ENCODE measurements at regions not wholly inside any gene's neighbourhood (a gene's known extent, or its start where the extent isn't known, plus 50 kb on each side); places are given as distances from the start of the nearest gene placed in this dataset.
A peak's percentile ranks its signal among the peaks of the same experiment; 100 is the strongest.

GRCh38 chr12:66066137-66066928, 64.2 kb downstream of the LLPH start (continued):
- no peak for TF ChIP-seq ZBTB11 (tag by site-specific recombination; conservative IDR thresholded peaks at IDR 0.05; ENCODE audit: low read depth)
- TF ChIP-seq ZNF488 (tag by site-specific recombination; IDR thresholded peaks at IDR 0.05): no peak
- TF ChIP-seq ZNF19 (tag by site-specific recombination; IDR thresholded peaks at IDR 0.05; ENCODE audit: low read depth): no peak
- peak; percentile 63 for TF ChIP-seq ZEB2 (tag by site-specific recombination; IDR thresholded peaks at IDR 0.05)
- TF ChIP-seq ZNF658 (tag by site-specific recombination; IDR thresholded peaks at IDR 0.05): no peak
- no peak for TF ChIP-seq ZSCAN18 (tag by site-specific recombination; IDR thresholded peaks at IDR 0.05)
- TF ChIP-seq WT1 (tag by site-specific recombination; IDR thresholded peaks at IDR 0.05): peak; percentile 96
- TF ChIP-seq ZBTB48 (tag by site-specific recombination; IDR thresholded peaks at IDR 0.05): peak; percentile 67; the same call in 1 of the 2 replicates
- TF ChIP-seq REPIN1 (tag by site-specific recombination; IDR thresholded peaks at IDR 0.05; ENCODE audit: low read depth): no peak
- TF ChIP-seq TRIM28 (IDR thresholded peaks at IDR 0.05; ENCODE audit: borderline replicate concordance, low read length): 0 out of 2 replicates have a peak, but pooled peaks have one; percentile 79
- peak; percentile 83 for TF ChIP-seq ZXDB (tag by site-specific recombination; IDR thresholded peaks at IDR 0.05)
- TF ChIP-seq ZNF747 (tag by site-specific recombination; IDR thresholded peaks at IDR 0.05): no peak
- TF ChIP-seq ZNF513 (tag by site-specific recombination; IDR thresholded peaks at IDR 0.05): no peak
- no peak for TF ChIP-seq ZSCAN5A (tag by site-specific recombination; IDR thresholded peaks at IDR 0.05)
- TF ChIP-seq ZNF660 (tag by site-specific recombination; IDR thresholded peaks at IDR 0.05): peak; percentile 36; the same call in 1 of the 2 replicates
- peak; percentile 50; the same call in 1 of the 2 replicates for TF ChIP-seq ZNF558 (tag by site-specific recombination; IDR thresholded peaks at IDR 0.05)
- TF ChIP-seq ZNF138 (tag by site-specific recombination; IDR thresholded peaks at IDR 0.05; ENCODE audit: borderline replicate concordance): no peak
- peak; percentile 87 for TF ChIP-seq OSR2 (tag by site-specific recombination; IDR thresholded peaks at IDR 0.05)
- TF ChIP-seq ATF2 (tag by site-specific recombination; IDR thresholded peaks at IDR 0.05; ENCODE audit: low read depth): no peak
